ENCODE measurements at regions not wholly inside any gene's neighbourhood (a gene's known extent, or its start where the extent isn't known, plus 50 kb on each side); places are given as distances from the start of the nearest gene placed in this dataset.

DNA sequence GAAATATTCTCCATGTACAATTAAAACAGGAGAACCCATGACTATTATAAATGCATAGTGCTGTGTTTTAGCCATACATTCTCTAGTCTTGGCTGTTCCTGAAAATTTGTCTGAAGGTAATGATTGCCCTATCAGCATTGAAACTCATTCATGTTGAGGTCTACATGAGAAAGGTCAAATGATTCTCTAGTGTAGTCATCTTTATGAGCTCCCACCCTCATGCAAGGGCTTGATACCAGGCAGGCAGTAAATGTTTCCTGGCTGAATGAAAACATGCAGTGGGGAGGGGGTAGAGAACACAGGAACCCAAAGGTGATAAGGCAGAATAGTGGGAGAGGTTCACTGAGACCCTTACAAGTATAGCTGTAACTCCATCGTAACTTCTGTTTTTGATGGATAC lies 424.3 kb downstream of the COG6 start:
- TF ChIP-seq, protein P1, sequence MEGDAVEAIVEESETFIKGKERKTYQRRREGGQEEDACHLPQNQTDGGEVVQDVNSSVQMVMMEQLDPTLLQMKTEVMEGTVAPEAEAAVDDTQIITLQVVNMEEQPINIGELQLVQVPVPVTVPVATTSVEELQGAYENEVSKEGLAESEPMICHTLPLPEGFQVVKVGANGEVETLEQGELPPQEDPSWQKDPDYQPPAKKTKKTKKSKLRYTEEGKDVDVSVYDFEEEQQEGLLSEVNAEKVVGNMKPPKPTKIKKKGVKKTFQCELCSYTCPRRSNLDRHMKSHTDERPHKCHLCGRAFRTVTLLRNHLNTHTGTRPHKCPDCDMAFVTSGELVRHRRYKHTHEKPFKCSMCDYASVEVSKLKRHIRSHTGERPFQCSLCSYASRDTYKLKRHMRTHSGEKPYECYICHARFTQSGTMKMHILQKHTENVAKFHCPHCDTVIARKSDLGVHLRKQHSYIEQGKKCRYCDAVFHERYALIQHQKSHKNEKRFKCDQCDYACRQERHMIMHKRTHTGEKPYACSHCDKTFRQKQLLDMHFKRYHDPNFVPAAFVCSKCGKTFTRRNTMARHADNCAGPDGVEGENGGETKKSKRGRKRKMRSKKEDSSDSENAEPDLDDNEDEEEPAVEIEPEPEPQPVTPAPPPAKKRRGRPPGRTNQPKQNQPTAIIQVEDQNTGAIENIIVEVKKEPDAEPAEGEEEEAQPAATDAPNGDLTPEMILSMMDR (IDR thresholded peaks at IDR 0.05; ENCODE audit: low read depth, low read length, poor library complexity, severe bottlenecking): no peak
- TF ChIP-seq EZH2phosphoT487 (IDR thresholded peaks at IDR 0.05; ENCODE audit: borderline replicate concordance, low read length): no peak
- Histone ChIP-seq H3K27ac (ENCODE audit: low read depth, low read length) (no peak overlapping the region), H3K9me3 (ENCODE audit: control insufficient read depth, insufficient read depth, low read length) (no peaks in the 10 kb centered on the region), H3K79me2 (ENCODE audit: control insufficient read depth, low read length) (no peaks in the 10 kb centered on the region), H3F3A (ENCODE audit: control insufficient read depth, insufficient read depth) (no peaks in the 10 kb centered on the region), H3K4me3 (ENCODE audit: low read length) (no peak overlapping the region), H3K4me1 (ENCODE audit: control insufficient read depth, low read length) (peaks cover 6% of the 10 kb centered on the region; the same call in 1 of the 2 replicates), H3K36me3 (ENCODE audit: control insufficient read depth, low read length) (no peaks in the 10 kb centered on the region), H4K20me1 (ENCODE audit: control insufficient read depth, insufficient read depth, low read depth, low read length) (no peaks in the 10 kb centered on the region), H3K9me2 (replicated peaks; ENCODE audit: control insufficient read depth, low read length) (no peaks in the 10 kb centered on the region), H3K27me3 (ENCODE audit: control insufficient read depth, low read length) (no peaks in the 10 kb centered on the region), H3K4me2 (ENCODE audit: low read length) (no peak overlapping the region)

DNA sequence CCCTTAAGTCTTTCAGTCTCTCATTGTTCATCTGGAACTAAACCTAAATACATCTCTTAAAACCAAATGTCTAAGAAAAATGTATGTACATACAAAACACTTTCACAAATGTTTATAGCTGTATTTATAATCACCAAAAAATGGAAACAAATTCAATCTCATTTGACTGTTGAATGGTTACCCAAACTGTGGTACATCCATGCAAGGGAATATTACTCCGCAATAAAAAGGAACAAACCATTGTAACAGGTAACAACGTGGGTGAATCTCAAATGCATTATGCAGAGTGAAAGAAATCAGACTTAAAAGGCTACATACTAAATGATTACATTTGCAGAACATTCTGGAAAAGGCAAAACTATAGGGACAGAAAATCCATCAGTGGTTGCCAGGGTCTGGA lies 425.2 kb downstream of the COG6 start:
- H3K27me3 ChIP-seq (ENCODE audit: control insufficient read depth, low read length): no peaks in the 10 kb centered on the region
- H3K27ac ChIP-seq (ENCODE audit: low read depth, low read length): no peak overlapping the region

DNA sequence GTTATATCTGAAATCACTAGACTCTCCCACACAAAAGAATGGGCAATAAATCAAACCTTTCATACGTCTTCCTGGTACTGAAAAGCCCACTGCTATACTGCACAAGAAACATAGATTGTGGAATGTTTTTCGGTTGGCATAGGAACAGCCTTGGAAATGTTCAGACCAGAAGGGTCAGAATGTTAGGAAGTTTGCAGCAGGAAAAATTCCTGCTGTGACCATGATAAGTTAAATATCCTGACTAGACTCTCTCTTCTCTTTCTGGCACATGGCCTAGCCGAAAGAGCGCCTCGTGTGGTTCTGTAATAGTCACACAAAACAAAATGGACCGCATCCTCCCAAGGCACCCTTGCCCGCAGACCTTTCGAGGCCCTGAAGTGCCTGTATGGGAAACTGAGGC lies 427.2 kb downstream of the COG6 start:
- H3K9me2 ChIP-seq (replicated peaks; ENCODE audit: control insufficient read depth, low read length): no peaks in the 10 kb centered on the region
- no peak overlapping the region for H3K27ac ChIP-seq (ENCODE audit: low read depth, low read length)
- no peaks in the 10 kb centered on the region for H3K27me3 ChIP-seq (ENCODE audit: control insufficient read depth, low read length)
- H3K4me2 ChIP-seq (ENCODE audit: low read length): no peak overlapping the region
- peaks cover under 1% of the 10 kb centered on the region; the same call in 1 of the 2 replicates for H3K4me1 ChIP-seq (ENCODE audit: control insufficient read depth, low read length)
- H3K79me2 ChIP-seq (ENCODE audit: control insufficient read depth, low read length): no peaks in the 10 kb centered on the region
- H3K4me3 ChIP-seq (ENCODE audit: low read length): no peak overlapping the region
- H3K9me3 ChIP-seq (ENCODE audit: control insufficient read depth, insufficient read depth, low read length): no peaks in the 10 kb centered on the region
- no peaks in the 10 kb centered on the region for H4K20me1 ChIP-seq (ENCODE audit: control insufficient read depth, insufficient read depth, low read depth, low read length)
- no peaks in the 10 kb centered on the region for H3K36me3 ChIP-seq (ENCODE audit: control insufficient read depth, low read length)
- TF ChIP-seq, protein P1 (IDR thresholded peaks at IDR 0.05; ENCODE audit: low read depth, low read length, poor library complexity, severe bottlenecking): no peak
- TF ChIP-seq EZH2phosphoT487 (IDR thresholded peaks at IDR 0.05; ENCODE audit: borderline replicate concordance, low read length): no peak
- H3F3A ChIP-seq (ENCODE audit: control insufficient read depth, insufficient read depth): no peaks in the 10 kb centered on the region

More for the DNA sequence above, 425.2 kb downstream of the COG6 start:
- no peak for TF ChIP-seq EZH2phosphoT487 (IDR thresholded peaks at IDR 0.05; ENCODE audit: borderline replicate concordance, low read length)
- TF ChIP-seq, protein P1 (IDR thresholded peaks at IDR 0.05; ENCODE audit: low read depth, low read length, poor library complexity, severe bottlenecking): no peak
- H3K4me1 ChIP-seq (ENCODE audit: control insufficient read depth, low read length): peaks cover 6% of the 10 kb centered on the region; the same call in 1 of the 2 replicates
- no peaks in the 10 kb centered on the region for H3K36me3 ChIP-seq (ENCODE audit: control insufficient read depth, low read length)
- no peaks in the 10 kb centered on the region for H3F3A ChIP-seq (ENCODE audit: control insufficient read depth, insufficient read depth)
- H4K20me1 ChIP-seq (ENCODE audit: control insufficient read depth, insufficient read depth, low read depth, low read length): no peaks in the 10 kb centered on the region
- H3K4me2 ChIP-seq (ENCODE audit: low read length): no peak overlapping the region
- H3K9me3 ChIP-seq (ENCODE audit: control insufficient read depth, insufficient read depth, low read length): no peaks in the 10 kb centered on the region
- H3K79me2 ChIP-seq (ENCODE audit: control insufficient read depth, low read length): no peaks in the 10 kb centered on the region
- H3K4me3 ChIP-seq (ENCODE audit: low read length): no peak overlapping the region
- H3K9me2 ChIP-seq (replicated peaks; ENCODE audit: control insufficient read depth, low read length): no peaks in the 10 kb centered on the region
